ENCODE measurements at regions not wholly inside any gene's neighbourhood (a gene's known extent, or its start where the extent isn't known, plus 50 kb on each side); places are given as distances from the start of the nearest gene placed in this dataset.
"Not testable (repeated sequence)": the region's sequence is repeated elsewhere in the genome, so short reads cannot be mapped to it uniquely, and the experiment has no call there.

DNA sequence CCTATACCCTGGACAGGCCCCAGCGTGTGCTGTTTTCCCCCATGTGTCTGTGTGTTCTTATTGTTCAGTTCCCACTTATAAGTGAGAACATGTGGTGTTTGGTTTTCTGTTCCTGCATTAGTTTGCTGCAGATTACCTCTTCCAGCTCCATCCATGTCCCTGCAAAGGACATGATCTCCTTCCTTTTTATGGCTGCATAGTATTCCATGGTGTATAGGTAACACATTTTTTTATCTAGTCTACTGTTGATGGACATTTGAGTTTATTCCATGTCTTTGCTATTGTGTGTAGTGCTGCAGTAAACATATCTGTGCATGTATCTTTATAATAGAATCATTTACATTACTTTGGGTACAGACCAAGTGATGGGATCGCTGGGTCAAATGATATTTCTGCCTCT, 703.6 kb upstream of the CTNND2 start:
- TF ChIP-seq YY1 (IDR thresholded peaks at IDR 0.05; ENCODE audit: insufficient read depth, insufficient read length); SUZ12 (IDR thresholded peaks at IDR 0.05; ENCODE audit: extremely low read depth, insufficient read depth, insufficient read length): not testable (repeated sequence)

All from NT2/D1 (cell line).